ENCODE measurements at regions not wholly inside any gene's neighbourhood (a gene's known extent, or its start where the extent isn't known, plus 50 kb on each side); places are given as distances from the start of the nearest gene placed in this dataset.
A peak's percentile ranks its signal among the peaks of the same experiment; 100 is the strongest.

GRCh38 chr7:10799475-10799874 lies 174.2 kb upstream of the PHF14 start:
- H3K36me3 ChIP-seq: no peaks in the 10 kb centered on the region
- no peak for DNase-seq (ENCODE audit: low spot score in 2 of 2)
- no peaks in the 10 kb centered on the region for H3K27me3 ChIP-seq
- TF ChIP-seq POLR2A (IDR thresholded peaks at IDR 0.05) (no peak), POLR2AphosphoS5 (IDR thresholded peaks at IDR 0.05) (no peak)
- TF ChIP-seq, protein P1, sequence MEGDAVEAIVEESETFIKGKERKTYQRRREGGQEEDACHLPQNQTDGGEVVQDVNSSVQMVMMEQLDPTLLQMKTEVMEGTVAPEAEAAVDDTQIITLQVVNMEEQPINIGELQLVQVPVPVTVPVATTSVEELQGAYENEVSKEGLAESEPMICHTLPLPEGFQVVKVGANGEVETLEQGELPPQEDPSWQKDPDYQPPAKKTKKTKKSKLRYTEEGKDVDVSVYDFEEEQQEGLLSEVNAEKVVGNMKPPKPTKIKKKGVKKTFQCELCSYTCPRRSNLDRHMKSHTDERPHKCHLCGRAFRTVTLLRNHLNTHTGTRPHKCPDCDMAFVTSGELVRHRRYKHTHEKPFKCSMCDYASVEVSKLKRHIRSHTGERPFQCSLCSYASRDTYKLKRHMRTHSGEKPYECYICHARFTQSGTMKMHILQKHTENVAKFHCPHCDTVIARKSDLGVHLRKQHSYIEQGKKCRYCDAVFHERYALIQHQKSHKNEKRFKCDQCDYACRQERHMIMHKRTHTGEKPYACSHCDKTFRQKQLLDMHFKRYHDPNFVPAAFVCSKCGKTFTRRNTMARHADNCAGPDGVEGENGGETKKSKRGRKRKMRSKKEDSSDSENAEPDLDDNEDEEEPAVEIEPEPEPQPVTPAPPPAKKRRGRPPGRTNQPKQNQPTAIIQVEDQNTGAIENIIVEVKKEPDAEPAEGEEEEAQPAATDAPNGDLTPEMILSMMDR (IDR thresholded peaks at IDR 0.05): no peak
- intact Hi-C loops (cut with DNase I; ENCODE audit: low total_unique reads): no loop called here
- H3K9me3 ChIP-seq: no peaks in the 10 kb centered on the region
- H3K4me1 ChIP-seq: no peaks in the 10 kb centered on the region
- H3K27ac ChIP-seq: no peak overlapping the region
- H3K4me3 ChIP-seq: no peak overlapping the region

GRCh38 chr7:10802011-10802410 lies 171.7 kb upstream of the PHF14 start:
- TF ChIP-seq POLR2AphosphoS5 (IDR thresholded peaks at IDR 0.05) (no peak), POLR2A (IDR thresholded peaks at IDR 0.05) (no peak)
- TF ChIP-seq, protein P1 (IDR thresholded peaks at IDR 0.05): no peak
- intact Hi-C loops (cut with DNase I; ENCODE audit: low total_unique reads): no loop called here
- H3K36me3 ChIP-seq: no peaks in the 10 kb centered on the region

GRCh38 chr7:10802526-10802925 lies 171.1 kb upstream of the PHF14 start:
- no peak for TF ChIP-seq POLR2AphosphoS5 (IDR thresholded peaks at IDR 0.05)
- TF ChIP-seq, protein P1 (IDR thresholded peaks at IDR 0.05): no peak
- TF ChIP-seq POLR2A (IDR thresholded peaks at IDR 0.05): no peak
- H3K4me3 ChIP-seq: no peak overlapping the region
- no peaks in the 10 kb centered on the region for H3K27me3 ChIP-seq
- no peaks in the 10 kb centered on the region for H3K36me3 ChIP-seq
- H3K27ac ChIP-seq: peak overlapping the region; percentile 48 to 58
- peak in 1 of 2 donors; percentile 33 for DNase-seq (ENCODE audit: low spot score in 2 of 2)
- no peaks in the 10 kb centered on the region for H3K4me1 ChIP-seq
- intact Hi-C loops (cut with DNase I; ENCODE audit: low total_unique reads): no loop called here
- H3K9me3 ChIP-seq: no peaks in the 10 kb centered on the region

More at GRCh38 chr7:10802011-10802410, 171.7 kb upstream of the PHF14 start:
- Histone ChIP-seq H3K4me3 (no peak overlapping the region), H3K27ac (peak overlapping the region in 1 of 2 donors; percentile 48), H3K9me3 (no peaks in the 10 kb centered on the region), H3K27me3 (no peaks in the 10 kb centered on the region), H3K4me1 (no peaks in the 10 kb centered on the region)
- DNase-seq (ENCODE audit: low spot score in 2 of 2): no peak

DNA sequence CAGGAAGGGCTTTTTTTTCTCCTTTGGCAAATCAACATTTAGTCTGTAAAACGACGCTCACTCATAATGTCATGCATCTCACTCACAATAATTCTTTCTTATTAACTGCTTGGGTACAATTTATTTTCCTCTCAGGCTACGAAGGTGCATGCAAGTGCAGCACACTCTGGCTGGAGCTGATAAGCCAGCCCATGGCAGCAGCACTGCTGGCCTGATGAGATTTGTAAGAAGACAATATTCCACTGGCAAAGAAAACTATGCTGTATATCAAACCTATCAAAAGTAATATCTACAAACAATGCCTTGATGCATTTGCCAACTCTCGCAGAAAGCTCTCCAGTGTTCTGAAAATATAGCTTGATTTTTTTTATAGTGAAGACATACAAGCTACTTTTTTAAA lies 170.0 kb upstream of the PHF14 start:
- Histone ChIP-seq H3K27me3 (no peaks in the 10 kb centered on the region), H3K36me3 (no peaks in the 10 kb centered on the region), H3K9me3 (no peaks in the 10 kb centered on the region), H3K27ac (no peak overlapping the region), H3K4me3 (no peak overlapping the region), H3K4me1 (no peaks in the 10 kb centered on the region)
- no peak for DNase-seq (ENCODE audit: low spot score in 2 of 2)
- no peak for TF ChIP-seq POLR2AphosphoS5 (IDR thresholded peaks at IDR 0.05)
- TF ChIP-seq, protein P1 (IDR thresholded peaks at IDR 0.05): no peak
- no peak for TF ChIP-seq POLR2A (IDR thresholded peaks at IDR 0.05)
- intact Hi-C loops (cut with DNase I; ENCODE audit: low total_unique reads): no loop called here

- no peaks in the 10 kb centered on the region for H3K4me1 ChIP-seq
- no peaks in the 10 kb centered on the region for H3K36me3 ChIP-seq
- no peak overlapping the region for H3K27ac ChIP-seq
- intact Hi-C loops (cut with DNase I; ENCODE audit: low total_unique reads): no loop called here
- DNase-seq (ENCODE audit: low spot score in 2 of 2): no peak
- no peak overlapping the region for H3K4me3 ChIP-seq
- H3K9me3 ChIP-seq: no peaks in the 10 kb centered on the region
- TF ChIP-seq, protein P1 (IDR thresholded peaks at IDR 0.05): no peak
- TF ChIP-seq POLR2AphosphoS5 (IDR thresholded peaks at IDR 0.05): no peak
- TF ChIP-seq POLR2A (IDR thresholded peaks at IDR 0.05): no peak
- no peaks in the 10 kb centered on the region for H3K27me3 ChIP-seq
Observed at GRCh38 chr7:10804770-10805169, 168.9 kb upstream of the PHF14 start.
